IPS-20b (cell line): ENCODE measurements at regions not wholly inside any gene's neighbourhood (a gene's known extent, or its start where the extent isn't known, plus 50 kb on each side); places are given as distances from the start of the nearest gene placed in this dataset.

Experiments
- H3K27ac ChIP-seq: one replicate; pipeline ENCODE4 v1.5.1; 2013; ENCODE audit warnings: low read length
- H3K27me3 ChIP-seq: 2 replicates; pipeline ENCODE4 v1.6.1; 2013; ENCODE audit warnings: mild to moderate bottlenecking, low read length, inconsistent platforms; ENCODE audit not compliant: insufficient read depth
- H3K36me3 ChIP-seq: 2 replicates; pipeline ENCODE4 v1.6.1; 2013; ENCODE audit warnings: low read depth, mild to moderate bottlenecking, inconsistent platforms, low read length, moderate library complexity; ENCODE audit not compliant: insufficient read depth
- H3K4me1 ChIP-seq: 2 replicates; pipeline ENCODE4 v1.6.1; 2013; ENCODE audit warnings: mild to moderate bottlenecking, control low read depth, inconsistent platforms, low read length, moderate library complexity; ENCODE audit not compliant: insufficient read depth
- H3K4me3 ChIP-seq: 2 replicates; pipeline ENCODE4 v1.5.1; 2013; ENCODE audit warnings: mild to moderate bottlenecking, low read length, inconsistent platforms
- H3K9ac ChIP-seq: 2 replicates; pipeline ENCODE4 v1.6.1; 2013; ENCODE audit warnings: low read depth, mild to moderate bottlenecking, inconsistent platforms, low read length, moderate library complexity
- H3K9me3 ChIP-seq: 2 replicates; pipeline ENCODE4 v1.6.1; 2013; ENCODE audit warnings: mild to moderate bottlenecking, low read depth, low read length, inconsistent platforms; ENCODE audit not compliant: insufficient read depth

- H3K27ac ChIP-seq: no peak overlapping the region
- H3K9ac ChIP-seq: no peak overlapping the region
- H3K4me1 ChIP-seq: no peaks in the 10 kb centered on the region
- no peaks in the 10 kb centered on the region for H3K36me3 ChIP-seq
- H3K9me3 ChIP-seq: no peaks in the 10 kb centered on the region
- H3K27me3 ChIP-seq: no peaks in the 10 kb centered on the region
- H3K4me3 ChIP-seq: no peak overlapping the region
Measured at GRCh38 chr5:23579566-23579965, 72.2 kb downstream of the PRDM9 start.

DNA sequence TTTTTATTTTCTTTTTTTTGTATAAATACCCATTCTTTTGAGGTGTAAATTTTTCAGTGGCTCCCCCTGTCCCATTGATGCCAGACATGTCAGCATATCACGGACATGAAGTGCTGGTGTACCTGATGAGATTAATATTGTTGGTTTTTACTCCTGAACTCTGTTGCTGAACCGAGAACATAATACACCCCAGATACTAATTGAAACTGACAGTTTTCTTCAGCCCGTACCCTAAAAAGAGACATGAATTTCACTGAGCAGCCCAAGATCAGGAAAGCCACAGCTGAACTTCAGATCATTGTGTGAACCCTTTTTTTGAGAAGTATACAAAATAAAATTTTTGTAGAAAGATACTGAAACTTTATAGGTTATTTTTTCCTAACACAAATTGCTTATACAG, 75.7 kb downstream of the PRDM9 start:
- H3K36me3 ChIP-seq: no peaks in the 10 kb centered on the region
- no peak overlapping the region for H3K9ac ChIP-seq
- no peaks in the 10 kb centered on the region for H3K9me3 ChIP-seq
- H3K4me1 ChIP-seq: no peaks in the 10 kb centered on the region
- H3K27me3 ChIP-seq: no peaks in the 10 kb centered on the region
- H3K27ac ChIP-seq: no peak overlapping the region
- no peak overlapping the region for H3K4me3 ChIP-seq

- Histone ChIP-seq H3K36me3 (no peaks in the 10 kb centered on the region), H3K9ac (no peak overlapping the region), H3K4me1 (no peaks in the 10 kb centered on the region), H3K27ac (no peak overlapping the region), H3K9me3 (no peaks in the 10 kb centered on the region), H3K4me3 (no peak overlapping the region), H3K27me3 (no peaks in the 10 kb centered on the region)
Measured at GRCh38 chr5:23588841-23589326, 81.5 kb downstream of the PRDM9 start.

DNA sequence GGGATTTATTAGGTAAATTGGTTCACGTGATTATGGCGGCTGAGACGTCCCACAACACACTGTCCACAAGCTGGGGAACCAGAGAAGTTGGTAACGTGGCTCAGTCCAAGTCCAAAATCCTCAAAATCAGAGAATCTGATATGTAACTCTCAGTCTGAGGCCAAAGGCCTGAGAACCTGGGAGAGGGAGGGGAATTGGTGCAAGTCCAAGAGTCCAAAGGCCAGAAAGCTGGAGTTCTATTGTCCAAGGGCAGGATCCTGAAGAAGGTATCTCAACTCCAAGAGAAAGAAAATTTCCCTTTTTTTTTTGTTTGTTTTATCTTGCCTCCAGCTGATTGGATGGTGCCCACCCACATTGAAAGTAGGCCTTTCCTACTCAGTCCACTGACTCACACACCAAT, 83.8 kb downstream of the PRDM9 start:
- Histone ChIP-seq H3K9me3 (no peaks in the 10 kb centered on the region), H3K4me1 (no peaks in the 10 kb centered on the region), H3K27me3 (no peaks in the 10 kb centered on the region), H3K9ac (no peak overlapping the region), H3K36me3 (no peaks in the 10 kb centered on the region), H3K4me3 (no peak overlapping the region), H3K27ac (no peak overlapping the region)

- Histone ChIP-seq H3K4me3 (no peak overlapping the region), H3K27me3 (no peaks in the 10 kb centered on the region), H3K36me3 (no peaks in the 10 kb centered on the region), H3K27ac (no peak overlapping the region), H3K9ac (no peak overlapping the region), H3K4me1 (no peaks in the 10 kb centered on the region), H3K9me3 (no peaks in the 10 kb centered on the region)
Measured at GRCh38 chr5:23606927-23607326, 99.5 kb downstream of the PRDM9 start.

DNA sequence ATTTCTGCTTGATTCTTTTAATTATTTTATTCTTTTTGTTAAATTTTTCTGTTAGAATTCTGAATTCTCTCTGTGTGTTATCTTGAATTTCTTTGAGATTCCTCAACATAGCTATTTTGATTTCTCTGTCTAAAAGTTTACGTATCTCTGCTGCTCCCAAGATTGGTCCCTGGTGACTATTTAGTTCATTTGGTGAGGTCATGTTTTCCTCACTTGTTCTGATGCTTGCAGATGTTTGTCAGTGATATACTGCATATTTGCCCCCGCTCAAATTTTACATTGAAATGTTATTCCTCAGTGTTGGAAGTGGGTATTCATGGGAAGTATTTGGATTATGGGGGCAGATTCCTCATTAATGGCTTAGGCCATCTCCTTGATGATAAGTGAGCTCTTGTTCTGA, 105.3 kb downstream of the PRDM9 start:
- no peak overlapping the region for H3K4me3 ChIP-seq
- H3K9me3 ChIP-seq: peaks cover 31% of the 10 kb centered on the region
- H3K9ac ChIP-seq: no peak overlapping the region
- no peaks in the 10 kb centered on the region for H3K36me3 ChIP-seq
- no peaks in the 10 kb centered on the region for H3K27me3 ChIP-seq
- no peaks in the 10 kb centered on the region for H3K4me1 ChIP-seq
- no peak overlapping the region for H3K27ac ChIP-seq

- Histone ChIP-seq H3K27me3 (no peaks in the 10 kb centered on the region), H3K36me3 (no peaks in the 10 kb centered on the region), H3K9me3 (peaks cover 31% of the 10 kb centered on the region), H3K4me1 (no peaks in the 10 kb centered on the region), H3K9ac (no peak overlapping the region), H3K27ac (no peak overlapping the region), H3K4me3 (no peak overlapping the region)
Measured at GRCh38 chr5:23613566-23613965, 106.2 kb downstream of the PRDM9 start.

- peaks cover 31% of the 10 kb centered on the region for H3K9me3 ChIP-seq
- no peaks in the 10 kb centered on the region for H3K27me3 ChIP-seq
- no peak overlapping the region for H3K27ac ChIP-seq
- H3K4me1 ChIP-seq: no peaks in the 10 kb centered on the region
- no peak overlapping the region for H3K9ac ChIP-seq
- H3K36me3 ChIP-seq: no peaks in the 10 kb centered on the region
- H3K4me3 ChIP-seq: no peak overlapping the region
Measured at GRCh38 chr5:23614422-23614821, 107.0 kb downstream of the PRDM9 start.

GRCh38 chr5:23626961-23627360, 119.6 kb downstream of the PRDM9 start:
- Histone ChIP-seq H3K36me3 (no peaks in the 10 kb centered on the region), H3K9ac (no peak overlapping the region), H3K4me1 (no peaks in the 10 kb centered on the region), H3K4me3 (no peak overlapping the region), H3K9me3 (no peaks in the 10 kb centered on the region), H3K27me3 (no peaks in the 10 kb centered on the region), H3K27ac (no peak overlapping the region)

GRCh38 chr5:23627976-23628375, 120.6 kb downstream of the PRDM9 start:
- Histone ChIP-seq H3K36me3 (no peaks in the 10 kb centered on the region), H3K4me3 (no peak overlapping the region), H3K9ac (no peak overlapping the region), H3K27ac (no peak overlapping the region), H3K27me3 (no peaks in the 10 kb centered on the region), H3K9me3 (no peaks in the 10 kb centered on the region), H3K4me1 (no peaks in the 10 kb centered on the region)

GRCh38 chr5:23629396-23629795, 122.0 kb downstream of the PRDM9 start:
- no peaks in the 10 kb centered on the region for H3K4me1 ChIP-seq
- H3K27ac ChIP-seq: no peak overlapping the region
- H3K4me3 ChIP-seq: no peak overlapping the region
- no peaks in the 10 kb centered on the region for H3K36me3 ChIP-seq
- no peak overlapping the region for H3K9ac ChIP-seq
- no peaks in the 10 kb centered on the region for H3K9me3 ChIP-seq
- no peaks in the 10 kb centered on the region for H3K27me3 ChIP-seq

DNA sequence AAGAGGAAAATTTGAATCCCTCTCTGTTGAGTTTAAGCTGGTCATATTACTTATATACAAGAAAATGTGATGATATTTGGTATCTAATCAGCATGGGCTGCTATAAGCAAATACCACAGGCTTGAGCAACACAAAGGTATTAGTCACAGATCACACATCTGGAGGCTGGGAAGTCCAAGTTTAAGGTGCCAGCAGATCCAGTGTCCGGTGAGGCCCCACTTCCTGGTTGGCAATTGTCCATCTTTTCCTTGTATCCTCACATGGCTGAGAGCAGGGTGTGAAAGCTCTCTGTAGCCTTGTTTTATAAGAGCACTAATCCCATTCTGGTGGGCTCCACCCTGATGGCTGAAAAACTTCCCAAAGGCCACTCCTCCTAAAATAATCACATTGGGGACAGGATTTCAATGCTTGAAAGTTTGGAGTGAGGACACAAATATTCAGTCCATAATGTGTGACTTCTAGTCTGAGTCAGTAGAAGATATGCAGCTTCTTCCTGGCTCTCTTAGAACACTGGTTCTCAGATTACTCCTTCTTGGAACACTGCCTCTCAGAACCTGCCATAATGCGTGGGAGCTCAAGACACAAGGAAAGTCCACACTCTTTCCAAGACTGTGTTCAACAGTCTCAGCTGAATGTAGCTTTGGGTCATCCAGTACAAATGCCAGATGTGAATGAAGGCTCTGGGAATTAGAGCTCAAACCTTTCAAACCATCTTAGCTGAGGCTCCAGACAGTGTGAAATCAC, 124.1 kb downstream of the PRDM9 start:
- Histone ChIP-seq H3K4me1 (no peaks in the 10 kb centered on the region), H3K27me3 (no peaks in the 10 kb centered on the region), H3K36me3 (no peaks in the 10 kb centered on the region), H3K9me3 (no peaks in the 10 kb centered on the region), H3K4me3 (no peak overlapping the region), H3K9ac (no peak overlapping the region), H3K27ac (no peak overlapping the region)
